ENCODE measurements at regions not wholly inside any gene's neighbourhood (a gene's known extent, or its start where the extent isn't known, plus 50 kb on each side); places are given as distances from the start of the nearest gene placed in this dataset.
A peak's percentile ranks its signal among the peaks of the same experiment; 100 is the strongest.

DNA sequence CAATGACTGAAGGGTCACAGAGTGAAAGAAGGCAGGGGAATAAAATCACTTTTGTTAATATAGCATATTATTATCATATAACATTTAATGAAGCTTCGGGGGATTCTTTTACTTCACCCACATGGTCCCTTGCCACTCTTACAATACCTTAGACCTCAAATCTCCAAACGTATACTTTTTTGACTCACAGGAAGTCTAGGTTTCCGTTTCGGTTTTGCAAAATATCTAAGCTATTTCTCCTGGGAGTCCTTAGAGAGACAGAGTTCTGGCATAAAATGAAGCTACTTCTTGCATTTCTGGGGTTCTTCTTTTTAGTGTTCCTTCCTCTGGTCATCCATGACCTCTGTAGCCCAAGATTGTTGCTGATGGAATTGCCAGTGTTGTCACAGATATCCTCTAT is 590.5 kb upstream of the ATP2B1 start:
- no peak for DNase-seq

- no peak for DNase-seq
Measured at GRCh38 chr12:90298289-90298948, 589.8 kb upstream of the ATP2B1 start.

- DNase-seq = no peak
Measured at GRCh38 chr12:90295858-90296257, 587.2 kb upstream of the ATP2B1 start.

- no peak for DNase-seq
Measured at GRCh38 chr12:90292183-90292582, 583.5 kb upstream of the ATP2B1 start.

- DNase-seq = no peak
Measured at GRCh38 chr12:90290980-90291975, 582.6 kb upstream of the ATP2B1 start.

- DNase-seq = no peak
Measured at GRCh38 chr12:90287585-90287984, 578.9 kb upstream of the ATP2B1 start.

DNA sequence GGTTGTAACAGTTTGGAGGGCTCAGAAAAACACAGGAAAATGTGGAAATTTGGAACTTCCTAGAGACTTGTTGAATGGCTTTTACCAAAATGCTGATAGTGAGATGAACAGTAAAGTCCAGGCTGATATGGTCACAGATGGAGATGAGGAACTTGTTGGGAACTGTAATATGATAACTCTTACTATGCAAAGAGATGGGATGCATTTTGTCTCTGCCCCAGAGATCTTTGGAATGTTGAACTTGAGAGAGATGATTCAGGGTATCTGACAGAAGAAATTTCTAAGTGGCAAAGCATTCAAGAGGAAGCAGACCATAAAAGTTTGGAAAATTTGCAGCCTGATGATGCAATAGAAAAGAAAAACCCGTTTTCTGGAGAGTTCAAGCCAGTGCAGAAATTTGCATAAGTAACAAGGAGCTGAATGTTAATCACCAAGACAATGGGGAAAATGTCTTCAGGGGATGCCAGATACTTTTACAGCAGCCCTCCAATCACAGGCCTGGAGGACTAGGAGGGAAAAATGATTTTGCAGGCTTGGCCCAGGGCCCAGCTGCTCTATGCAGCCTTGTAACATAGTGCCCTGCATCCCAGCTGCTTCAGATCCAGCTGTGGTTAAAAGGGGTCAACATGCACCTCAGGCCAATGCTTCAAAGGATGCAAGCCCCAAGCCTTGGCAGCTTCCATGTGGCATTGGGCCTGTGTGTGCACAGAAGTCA is 572.7 kb upstream of the ATP2B1 start:
- no peak for DNase-seq

DNA sequence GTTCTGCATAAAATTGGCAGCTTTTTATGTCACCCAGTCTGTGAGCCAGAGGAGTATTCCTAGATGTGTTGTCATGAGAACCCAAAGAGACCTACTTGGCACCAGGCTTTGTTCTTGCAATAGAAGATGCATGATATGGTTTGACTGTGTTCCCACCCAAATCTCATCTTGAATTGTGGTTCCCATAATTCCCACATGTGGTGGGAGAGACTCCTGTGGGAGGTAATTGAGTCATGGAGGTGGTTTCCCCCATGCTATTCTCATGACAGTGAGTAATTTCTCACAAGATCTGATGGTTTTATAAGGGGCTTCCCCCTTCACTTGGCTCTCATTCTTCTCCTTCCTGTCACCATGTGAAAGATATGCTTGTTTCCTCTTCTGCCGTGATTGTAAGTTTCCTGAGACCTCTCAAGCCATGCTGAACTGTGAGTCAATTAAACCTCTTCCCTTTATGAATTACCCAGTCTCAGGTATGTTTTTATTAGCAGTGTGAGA is 572.0 kb upstream of the ATP2B1 start:
- DNase-seq = no peak

DNA sequence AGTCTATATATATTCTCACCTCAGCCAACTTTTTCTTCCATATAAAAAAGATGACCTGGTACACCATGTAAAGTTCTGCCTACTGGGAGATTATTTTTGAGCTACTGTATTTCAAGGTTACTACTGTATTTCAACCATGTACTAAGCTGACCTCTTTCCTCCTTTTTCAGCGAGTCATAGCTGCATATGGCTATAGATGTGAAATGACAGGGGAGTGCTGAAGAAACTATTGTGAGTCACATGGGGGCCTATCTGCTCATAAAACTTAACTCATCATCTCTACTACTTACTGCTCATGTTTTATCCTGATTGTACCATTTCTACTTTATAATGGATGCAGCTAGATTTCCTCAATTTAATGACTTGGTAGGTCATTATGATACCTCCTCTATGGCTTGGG is 571.4 kb upstream of the ATP2B1 start:
- no peak for DNase-seq

- DNase-seq = no peak
Measured at GRCh38 chr12:90275088-90275487, 566.5 kb upstream of the ATP2B1 start.

- no peak for DNase-seq
Measured at GRCh38 chr12:90274407-90274806, 565.8 kb upstream of the ATP2B1 start.

- DNase-seq = no peak
Measured at GRCh38 chr12:90268574-90268973, 559.9 kb upstream of the ATP2B1 start.

DNA sequence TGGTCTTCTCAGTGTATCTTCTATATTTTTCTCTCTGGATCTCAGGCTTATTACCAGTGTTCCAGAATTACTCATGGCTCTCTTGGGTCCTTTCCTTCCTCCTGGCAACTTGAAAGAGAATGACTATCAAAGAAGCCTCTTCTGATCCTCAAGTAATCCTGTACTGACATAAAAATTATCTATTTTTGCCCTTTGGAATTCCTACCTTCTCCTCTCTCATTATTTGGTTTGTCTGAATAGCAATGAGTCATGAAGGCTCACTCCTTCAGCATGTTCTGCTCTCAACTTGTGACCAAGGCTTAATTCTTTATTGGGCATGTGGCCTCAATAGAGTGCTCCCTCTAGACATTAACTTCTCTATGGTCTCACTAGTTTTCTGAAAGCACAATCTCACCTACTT is 553.6 kb upstream of the ATP2B1 start:
- no peak for DNase-seq

- no peak for DNase-seq
Measured at GRCh38 chr12:90261283-90261682, 552.6 kb upstream of the ATP2B1 start.

GRCh38 chr12:90260136-90260535 is 551.5 kb upstream of the ATP2B1 start:
- no peak for DNase-seq

DNA sequence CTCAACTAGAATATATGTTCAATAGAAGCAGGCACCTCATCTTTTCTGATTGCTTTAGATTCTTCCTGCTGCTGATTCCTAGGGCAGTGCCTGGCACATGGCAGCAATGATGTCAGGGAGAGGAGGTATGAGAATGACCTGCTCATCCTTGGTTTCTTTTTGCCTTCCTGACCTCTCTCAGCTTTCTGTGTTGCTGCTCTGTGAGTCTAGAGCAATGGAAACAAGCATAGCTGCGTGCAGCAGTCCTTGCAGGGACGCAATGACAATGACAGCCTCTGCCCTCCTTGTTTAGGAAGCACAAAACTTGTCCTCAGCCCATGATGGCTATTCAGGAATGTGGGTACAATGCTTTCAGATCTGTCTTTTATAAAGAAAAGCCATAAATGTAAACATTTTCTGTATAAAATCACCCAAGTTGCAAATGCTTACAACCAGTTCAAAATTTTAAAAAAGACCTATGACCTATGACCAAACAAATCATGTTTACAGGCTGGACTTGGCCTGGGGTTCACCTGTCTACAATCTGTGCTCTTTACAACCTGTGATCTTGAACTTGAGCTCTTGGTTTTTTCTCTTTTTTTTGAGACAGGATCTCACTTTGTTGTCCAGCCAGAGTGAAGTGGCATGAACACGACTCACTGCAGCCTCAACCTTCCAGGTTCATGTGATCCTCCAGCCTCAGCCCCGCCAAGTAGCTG is 549.4 kb upstream of the ATP2B1 start:
- no peak for DNase-seq

- no peak for DNase-seq
Measured at GRCh38 chr12:90254796-90255195, 546.2 kb upstream of the ATP2B1 start.

GRCh38 chr12:90253674-90254181 is 545.1 kb upstream of the ATP2B1 start:
- peak; percentile 12 for DNase-seq

DNA sequence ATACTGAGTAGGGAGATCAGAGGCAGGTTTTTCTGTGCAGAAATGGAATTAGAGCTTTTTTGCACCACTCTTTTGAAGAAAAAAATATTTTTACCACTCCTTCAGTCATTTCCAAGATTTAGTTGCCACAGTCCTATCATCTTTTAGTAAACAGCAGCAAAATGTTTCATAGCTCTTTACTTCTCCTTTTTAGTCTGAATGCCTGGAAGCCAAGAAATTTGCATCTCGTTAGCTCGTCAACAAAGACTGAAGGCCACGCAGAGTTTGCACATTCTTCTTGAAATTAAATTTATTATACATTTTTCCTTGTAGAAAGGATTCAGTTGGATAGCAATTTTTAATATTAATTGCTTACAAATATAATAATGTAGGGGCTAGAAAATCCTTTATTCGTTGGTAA is 544.5 kb upstream of the ATP2B1 start:
- no peak for DNase-seq

- DNase-seq = no peak
Measured at GRCh38 chr12:90250766-90251165, 542.1 kb upstream of the ATP2B1 start.

- no peak for DNase-seq
Measured at GRCh38 chr12:90250042-90250441, 541.4 kb upstream of the ATP2B1 start.

DNA sequence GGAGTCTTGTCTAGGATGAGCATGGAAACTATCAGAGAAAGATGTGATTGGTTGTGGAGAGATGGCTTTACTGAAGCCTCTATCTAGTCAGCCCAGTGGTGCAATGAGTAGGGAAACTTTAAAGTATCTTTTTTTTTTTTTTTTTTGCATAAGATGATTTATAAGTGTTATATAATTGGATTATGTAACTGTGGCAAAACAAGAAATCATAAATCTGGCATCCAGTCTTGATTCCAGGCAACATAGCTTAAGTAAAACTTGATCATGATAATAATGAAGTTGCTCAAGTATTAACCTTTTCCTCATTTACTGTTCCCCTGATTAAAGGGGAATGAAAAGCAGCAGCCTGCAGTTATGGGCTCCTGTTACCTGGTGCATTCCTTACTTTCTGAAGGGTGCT is 538.0 kb upstream of the ATP2B1 start:
- DNase-seq = no peak

- DNase-seq = no peak
Measured at GRCh38 chr12:90245391-90245790, 536.8 kb upstream of the ATP2B1 start.
